Neural progenitor cell (in vitro differentiated cells): ENCODE measurements at regions not wholly inside any gene's neighbourhood (a gene's known extent, or its start where the extent isn't known, plus 50 kb on each side); places are given as distances from the start of the nearest gene placed in this dataset.

Experiments
- EZH2phosphoT487 ChIP-seq: fragments of 200-600 bp; sonication (generic); IDR thresholded peaks from 2 replicates; pipeline ENCODE4 v1.6.1; 2017; ENCODE audit warnings: antibody characterized with exemption
- TF ChIP-seq, protein P1 (sequence below): fragments of 200-600 bp; sonication (generic); IDR thresholded peaks from 2 replicates; pipeline ENCODE4 v1.5.1; 2017; ENCODE audit warnings: antibody characterized with exemption, mild to moderate bottlenecking

DNA sequence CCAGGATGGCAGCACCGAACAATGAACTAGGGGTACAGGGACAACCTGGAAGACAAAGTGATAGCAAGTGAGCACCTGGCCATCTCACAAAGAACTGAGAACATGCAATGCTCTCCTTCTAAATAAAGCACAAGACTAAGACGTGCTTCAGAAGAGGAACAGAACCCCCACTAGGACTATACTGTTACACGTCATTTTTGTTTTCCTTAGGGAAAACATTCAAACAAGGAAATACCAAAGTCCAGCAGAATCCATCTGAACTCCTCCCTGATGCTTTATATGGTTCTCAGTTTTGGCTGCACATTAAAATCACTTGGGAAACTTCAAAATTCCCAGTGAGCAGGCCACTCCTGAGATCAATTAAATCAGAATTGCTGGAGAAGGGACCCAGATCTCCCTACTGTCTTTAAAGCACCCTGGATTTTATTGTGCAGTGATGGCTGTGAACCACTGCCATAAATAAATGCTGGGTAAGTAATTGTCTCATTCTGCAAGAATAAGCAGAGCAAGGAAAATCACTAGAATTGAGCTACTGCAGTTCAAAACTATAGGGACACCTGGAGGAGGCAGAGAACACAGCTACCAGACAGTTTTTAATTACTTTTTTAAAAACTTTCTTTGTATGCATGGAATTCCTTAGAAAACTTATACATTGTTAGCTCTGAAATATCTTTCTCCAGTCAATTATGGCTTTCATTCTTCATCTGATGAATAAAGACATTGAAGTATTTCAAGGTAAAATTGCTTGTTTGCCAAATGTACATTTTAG lies 866.5 kb upstream of the GHITM start:
- TF ChIP-seq EZH2phosphoT487: no peak
- TF ChIP-seq, protein P1, sequence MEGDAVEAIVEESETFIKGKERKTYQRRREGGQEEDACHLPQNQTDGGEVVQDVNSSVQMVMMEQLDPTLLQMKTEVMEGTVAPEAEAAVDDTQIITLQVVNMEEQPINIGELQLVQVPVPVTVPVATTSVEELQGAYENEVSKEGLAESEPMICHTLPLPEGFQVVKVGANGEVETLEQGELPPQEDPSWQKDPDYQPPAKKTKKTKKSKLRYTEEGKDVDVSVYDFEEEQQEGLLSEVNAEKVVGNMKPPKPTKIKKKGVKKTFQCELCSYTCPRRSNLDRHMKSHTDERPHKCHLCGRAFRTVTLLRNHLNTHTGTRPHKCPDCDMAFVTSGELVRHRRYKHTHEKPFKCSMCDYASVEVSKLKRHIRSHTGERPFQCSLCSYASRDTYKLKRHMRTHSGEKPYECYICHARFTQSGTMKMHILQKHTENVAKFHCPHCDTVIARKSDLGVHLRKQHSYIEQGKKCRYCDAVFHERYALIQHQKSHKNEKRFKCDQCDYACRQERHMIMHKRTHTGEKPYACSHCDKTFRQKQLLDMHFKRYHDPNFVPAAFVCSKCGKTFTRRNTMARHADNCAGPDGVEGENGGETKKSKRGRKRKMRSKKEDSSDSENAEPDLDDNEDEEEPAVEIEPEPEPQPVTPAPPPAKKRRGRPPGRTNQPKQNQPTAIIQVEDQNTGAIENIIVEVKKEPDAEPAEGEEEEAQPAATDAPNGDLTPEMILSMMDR: peak; percentile 42
